ENCODE measurements at regions not wholly inside any gene's neighbourhood (a gene's known extent, or its start where the extent isn't known, plus 50 kb on each side); places are given as distances from the start of the nearest gene placed in this dataset. TPM values are rescaled to one million over a fixed set of nuclear protein-coding genes. Genes with fewer than 3 reads are reported as not detected.
"Not testable (repeated sequence)": the region's sequence is repeated elsewhere in the genome, so short reads cannot be mapped to it uniquely, and the experiment has no call there.

DNA sequence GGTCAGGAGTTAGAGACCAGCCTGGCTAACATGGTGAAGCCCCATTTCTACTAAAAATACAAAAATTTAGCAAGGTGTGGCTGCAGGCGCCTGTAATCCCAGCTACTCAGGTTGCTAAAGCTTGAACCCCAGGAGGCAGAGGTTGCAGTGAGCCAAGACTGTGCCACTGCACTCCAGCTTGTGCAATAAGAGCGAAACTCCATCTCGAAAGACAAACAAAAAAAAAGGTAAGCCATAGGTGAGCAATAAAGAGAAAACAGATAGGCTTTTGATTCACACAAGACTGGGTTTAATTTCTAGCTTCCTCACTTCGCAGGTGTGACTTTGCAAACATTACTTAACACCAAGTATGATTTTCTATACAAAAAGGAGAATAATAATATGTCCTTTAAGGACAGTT lies 72.3 kb upstream of the ACBD5 start:
- no peak overlapping the region for H3K27ac ChIP-seq (ENCODE audit: low read depth, low read length)
- ChIA-PET CTCF (no interaction called here), POLR2A (no interaction called here)
- no peak for TF ChIP-seq CTCF (IDR thresholded peaks at IDR 0.05; ENCODE audit: low read depth, low read length)
- DNase-seq (ENCODE audit: low read depth, low spot score): no peak
- no peak overlapping the region for H3K4me3 ChIP-seq (ENCODE audit: low read depth, low read length)
- no peaks in the 10 kb centered on the region for H3K27me3 ChIP-seq (ENCODE audit: control insufficient read depth, insufficient read depth, low read length)
- H3K9me3 ChIP-seq (ENCODE audit: control insufficient read depth, insufficient read depth, low read length): no peaks in the 10 kb centered on the region

DNA sequence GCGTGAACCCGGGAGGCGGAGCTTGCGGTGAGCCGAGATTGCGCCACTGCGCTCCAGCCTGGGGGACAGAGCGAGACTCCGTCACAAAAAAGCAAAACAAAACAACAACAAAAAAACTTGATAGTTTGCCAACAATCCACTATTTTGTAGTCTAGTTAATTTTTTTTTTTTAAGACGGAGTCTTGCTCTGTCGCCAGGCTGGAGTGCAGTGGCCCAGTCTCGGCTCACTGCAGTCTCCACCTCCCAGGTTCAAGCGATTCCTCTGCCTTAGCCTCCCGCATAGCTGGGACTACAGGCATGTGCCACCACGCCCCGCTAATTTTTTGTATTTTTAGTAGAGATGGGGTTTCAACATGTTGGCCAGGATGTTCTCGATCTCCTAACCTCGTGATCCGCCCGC lies 71.2 kb upstream of the ACBD5 start:
- H3K4me3 ChIP-seq (ENCODE audit: low read depth, low read length); POLR2A ChIA-PET; DNase-seq (ENCODE audit: low read depth, low spot score); H3K9me3 ChIP-seq (ENCODE audit: control insufficient read depth, insufficient read depth, low read length); H3K27ac ChIP-seq (ENCODE audit: low read depth, low read length); CTCF ChIA-PET; H3K27me3 ChIP-seq (ENCODE audit: control insufficient read depth, insufficient read depth, low read length): not testable (repeated sequence)

- H3K4me3 ChIP-seq (ENCODE audit: low read depth, low read length); POLR2A ChIA-PET: not testable (repeated sequence)
Observed at GRCh38 chr10:27298522-27298850, 57.9 kb upstream of the ACBD5 start.

DNA sequence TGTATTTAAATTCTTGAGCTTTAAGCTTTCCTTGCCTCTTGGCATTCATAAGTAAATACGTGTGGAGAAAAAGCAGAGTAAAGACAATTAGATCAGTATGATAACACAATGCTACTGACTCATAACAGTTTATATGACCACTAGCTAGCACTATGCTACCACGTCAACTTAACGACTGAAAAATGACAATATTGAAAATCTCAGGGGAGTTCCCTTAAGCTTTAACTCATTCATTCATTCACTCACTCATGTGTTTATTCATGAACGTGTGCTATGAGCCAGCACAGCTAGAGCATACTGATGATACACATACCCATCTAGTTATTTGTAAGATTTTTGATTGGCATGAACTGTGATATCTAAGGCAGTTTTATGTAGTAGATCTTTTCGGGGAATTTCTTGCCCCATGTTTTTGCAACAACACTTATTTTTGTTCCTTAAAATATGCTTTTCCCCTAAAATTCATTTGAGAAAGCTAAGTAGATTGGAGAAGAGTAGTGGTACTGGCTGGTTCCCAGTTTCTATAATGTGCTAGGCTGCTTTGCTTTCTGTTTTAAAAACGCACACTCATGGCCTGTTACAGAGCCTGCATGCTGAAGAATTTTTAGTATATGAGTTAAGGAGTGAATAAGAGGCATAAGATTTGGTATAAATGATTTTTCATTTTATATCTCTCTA lies 57.4 kb upstream of the ACBD5 start:
- no peak for TF ChIP-seq CTCF (IDR thresholded peaks at IDR 0.05; ENCODE audit: low read depth, low read length)
- ChIA-PET CTCF (no interaction called here), POLR2A (no interaction called here)
- DNase-seq (ENCODE audit: low read depth, low spot score): no peak
- Histone ChIP-seq H3K4me3 (ENCODE audit: low read depth, low read length) (no peak overlapping the region), H3K27me3 (ENCODE audit: control insufficient read depth, insufficient read depth, low read length) (no peaks in the 10 kb centered on the region), H3K27ac (ENCODE audit: low read depth, low read length) (no peak overlapping the region), H3K9me3 (ENCODE audit: control insufficient read depth, insufficient read depth, low read length) (no peaks in the 10 kb centered on the region)

More at GRCh38 chr10:27298522-27298850, 57.9 kb upstream of the ACBD5 start:
- H3K27me3 ChIP-seq (ENCODE audit: control insufficient read depth, insufficient read depth, low read length); H3K9me3 ChIP-seq (ENCODE audit: control insufficient read depth, insufficient read depth, low read length); CTCF ChIA-PET; H3K27ac ChIP-seq (ENCODE audit: low read depth, low read length); DNase-seq (ENCODE audit: low read depth, low spot score): not testable (repeated sequence)

DNA sequence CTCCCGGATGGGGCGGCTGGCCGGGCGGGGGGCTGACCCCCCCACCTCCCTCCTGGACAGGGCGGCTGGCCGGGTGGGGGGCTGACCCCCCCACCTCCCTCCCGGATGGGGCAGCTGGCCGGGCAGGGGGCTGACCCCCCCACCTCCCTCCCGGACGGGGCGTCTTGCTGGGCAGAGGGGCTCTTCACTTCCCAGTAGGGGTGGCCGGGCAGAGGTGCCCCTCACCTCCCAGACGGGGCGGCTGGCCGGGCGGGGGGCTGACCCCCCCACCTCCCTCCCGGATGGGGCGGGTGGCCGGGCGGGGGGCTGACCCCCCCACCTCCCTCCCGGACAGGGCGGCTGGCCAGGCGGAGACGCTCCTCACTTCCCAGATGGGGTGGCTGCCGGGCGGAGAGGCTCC lies 55.7 kb upstream of the ACBD5 start:
- H3K9me3 ChIP-seq (ENCODE audit: control insufficient read depth, insufficient read depth, low read length); H3K27me3 ChIP-seq (ENCODE audit: control insufficient read depth, insufficient read depth, low read length); POLR2A ChIA-PET; H3K27ac ChIP-seq (ENCODE audit: low read depth, low read length); CTCF ChIA-PET; DNase-seq (ENCODE audit: low read depth, low spot score); H3K4me3 ChIP-seq (ENCODE audit: low read depth, low read length): not testable (repeated sequence)

DNA sequence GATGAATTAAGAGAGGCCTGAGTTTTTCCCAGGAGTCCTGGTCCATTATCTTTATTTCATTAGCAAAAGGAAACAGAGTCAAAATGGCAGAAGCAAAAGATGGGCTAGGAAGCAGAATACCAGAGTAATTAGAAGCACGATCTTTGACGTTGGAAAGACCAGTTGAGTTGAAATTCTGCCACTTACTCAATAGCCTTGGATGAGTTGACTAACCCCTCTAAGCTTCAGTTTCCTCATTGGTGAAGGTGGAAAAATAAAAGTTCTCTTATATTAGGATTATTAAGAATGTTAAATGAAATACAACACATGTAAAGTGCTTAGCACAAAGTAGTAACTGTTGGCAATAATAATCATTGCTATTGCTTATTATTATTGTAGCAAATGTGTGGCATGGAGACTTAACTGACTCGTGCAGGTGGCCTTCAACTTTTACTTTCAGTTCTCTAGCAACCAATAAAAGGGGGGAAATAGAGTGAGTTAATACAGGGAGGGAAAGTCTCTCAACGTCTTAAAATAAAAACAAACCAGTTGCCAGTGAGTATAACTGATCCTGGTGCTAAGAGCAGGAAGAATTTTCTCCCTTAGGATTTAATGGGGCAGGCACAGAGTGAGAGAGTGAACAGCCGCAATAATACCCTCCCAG lies 50.8 kb upstream of the ACBD5 start:
- H3K27ac ChIP-seq (ENCODE audit: low read depth, low read length); H3K9me3 ChIP-seq (ENCODE audit: control insufficient read depth, insufficient read depth, low read length); H3K27me3 ChIP-seq (ENCODE audit: control insufficient read depth, insufficient read depth, low read length); DNase-seq (ENCODE audit: low read depth, low spot score); H3K4me3 ChIP-seq (ENCODE audit: low read depth, low read length); POLR2A ChIA-PET; CTCF ChIA-PET: not testable (repeated sequence)

Small RNAs in the stretch of these regions (small RNA-seq; reads per million reads assigned to genes)
- gene RNU6-452P (ENCODE audit: insufficient read length, low read depth) (not detected), gene RNU6-666P (ENCODE audit: insufficient read length, low read depth) (not detected), gene TRIAP1P1 (ENCODE audit: insufficient read length, low read depth) (not detected)
